ENCODE measurements at regions not wholly inside any gene's neighbourhood (a gene's known extent, or its start where the extent isn't known, plus 50 kb on each side); places are given as distances from the start of the nearest gene placed in this dataset.

- TF ChIP-seq ZNF462 (CRISPR knock-in tag; IDR thresholded peaks at IDR 0.05) (no peak), JUNB (IDR thresholded peaks at IDR 0.05; ENCODE audit: unreplicated experiment) (no peak), EZH2phosphoT487 (IDR thresholded peaks at IDR 0.05; ENCODE audit: unreplicated experiment) (no peak)
Observed at GRCh38 chr3:116837483-116837882, 127.9 kb downstream of the TUSC7 start (continued).

GRCh38 chr3:116841003-116841735, 131.6 kb downstream of the TUSC7 start:
- no peaks in the 10 kb centered on the region for H4K20me1 ChIP-seq (replicated peaks; ENCODE audit: insufficient read depth)
- no peaks in the 10 kb centered on the region for H3K79me2 ChIP-seq (replicated peaks; ENCODE audit: insufficient read depth)
- H3K4me3 ChIP-seq: no peak overlapping the region
- H3K4me1 Mint-ChIP-seq: peaks cover 36% of the 10 kb centered on the region
- no peak for ATAC-seq
- DNase-seq (ENCODE audit: low spot score): no peak
- H3K27ac ChIP-seq (ENCODE audit: low read depth): no peak overlapping the region
- H3F3A ChIP-seq (replicated peaks; ENCODE audit: low read depth): no peaks in the 10 kb centered on the region
- H3K27me3 Mint-ChIP-seq (ENCODE audit: insufficient read depth, low read depth, poor library complexity): no peaks in the 10 kb centered on the region
- H3K9me3 Mint-ChIP-seq: peaks cover 3% of the 10 kb centered on the region; the same call in 2 of the 3 replicates
- no peaks in the 10 kb centered on the region for H3K9me2 ChIP-seq (ENCODE audit: insufficient read depth)
- H3K36me3 ChIP-seq (ENCODE audit: insufficient read depth): no peaks in the 10 kb centered on the region
- H3K36me3 Mint-ChIP-seq (ENCODE audit: low read depth): peaks cover 3% of the 10 kb centered on the region; the same call in 1 of the 3 replicates
- no peak overlapping the region for H3K4me2 ChIP-seq
- H3K27me3 ChIP-seq (ENCODE audit: insufficient read depth): no peaks in the 10 kb centered on the region
- no peak overlapping the region for H2AFZ ChIP-seq
- H3K27ac Mint-ChIP-seq: no peak overlapping the region
- H3K4me3 Mint-ChIP-seq: no peak overlapping the region
- H3K4me1 ChIP-seq (ENCODE audit: insufficient read depth): peaks cover 30% of the 10 kb centered on the region
- TF ChIP-seq POLR2AphosphoS5 (IDR thresholded peaks at IDR 0.05; ENCODE audit: low read depth) (no peak), ZNF114 (CRISPR knock-in tag; IDR thresholded peaks at IDR 0.05) (no peak), NANOG (IDR thresholded peaks at IDR 0.05; ENCODE audit: borderline replicate concordance) (no peak), ZNF462 (CRISPR knock-in tag; IDR thresholded peaks at IDR 0.05) (no peak), CTCF (conservative IDR thresholded peaks at IDR 0.05; ENCODE audit: low read depth in 2 of 2) (no peak)

Data from GM23338 (cell line).